Endothelial cell of umbilical vein (primary cell): ENCODE measurements at regions not wholly inside any gene's neighbourhood (a gene's known extent, or its start where the extent isn't known, plus 50 kb on each side); places are given as distances from the start of the nearest gene placed in this dataset.

Experiments
- BruUV-seq: library from RNA; stranded (reverse); fragments of 400-500 nt; replicated peaks from 2 replicates; lab custom pipeline; 2021; lab: Mats Ljungman, UMichigan
- CTCF ChIA-PET: fragments of 300-600, 350-600 bp; sonication (Branson Sonifier 250); formaldehyde crosslinking; loops from one replicate; lab custom pipeline; 2021; ENCODE audit warnings: antibody characterized with exemption, inconsistent platforms; lab: Charles Lee
- POLR2A ChIA-PET: fragments of 300-600, 350-600 bp; sonication (Branson Sonifier 250); formaldehyde crosslinking; loops from one replicate; lab custom pipeline; 2021; ENCODE audit warnings: antibody characterized with exemption, inconsistent platforms; lab: Charles Lee
- DNase-seq: peaks from one replicate; pipeline ENCODE4 v3.0.0-alpha.2; 2011; ENCODE audit warnings: low read depth, low spot score
- FAIRE-seq: peaks from 2 replicates; lab custom pipeline; 2011; peaks lifted over from hg19 to GRCh38; lab: Jason Lieb, UNC
- H2AFZ ChIP-seq: 2 replicates; pipeline ENCODE4 v1.6.0; 2012; ENCODE audit warnings: low read depth, low read length, control low read depth, inconsistent platforms
- H3K27ac ChIP-seq: 2 replicates; pipeline ENCODE4 v1.5.1; 2011; ENCODE audit warnings: low read depth, mild to moderate bottlenecking, control low read depth, low read length, moderate library complexity; ENCODE audit not compliant: insufficient read depth
- H3K27me3 ChIP-seq, 2 experiments: 2 replicates each; pipeline versions ENCODE4 v1.6.0 to v1.6.1; 2011; ENCODE audit warnings: low read length in 2 of 2, mixed read lengths in 1 of 2; ENCODE audit not compliant: control insufficient read depth in 2 of 2, insufficient read depth in 2 of 2
- H3K36me3 ChIP-seq, 2 experiments: 2 replicates in 1 of 2; 3 replicates in 1 of 2; pipeline ENCODE4 v1.5.1; 2011; ENCODE audit warnings: low read length in 2 of 2, mild to moderate bottlenecking in 1 of 2, moderate library complexity in 1 of 2; ENCODE audit not compliant: control insufficient read depth in 2 of 2, insufficient read depth in 2 of 2; ENCODE audit errors: extremely low read depth in 1 of 2
- H3K4me1 ChIP-seq: 3 replicates; pipeline ENCODE4 v1.5.1; 2011; ENCODE audit warnings: mild to moderate bottlenecking, low read length; ENCODE audit not compliant: control insufficient read depth, insufficient read depth; ENCODE audit errors: extremely low read depth
- H3K4me2 ChIP-seq: 2 replicates; pipeline ENCODE4 v1.6.1; 2011; ENCODE audit warnings: low read length, control low read depth, mixed read lengths; ENCODE audit not compliant: insufficient read depth
- H3K4me3 ChIP-seq, 3 experiments: fragments of 200-600 bp in 1 of 3; sonication (generic), shearing (Covaris generic) in 1 of 3; replicated peaks in 1 of 3; 2 replicates each; pipeline ENCODE4 v1.5.1; 2011 to 2016; ENCODE audit warnings: control low read depth in 3 of 3, low read length in 3 of 3, mild to moderate bottlenecking in 2 of 3, inconsistent platforms in 1 of 3, low read depth in 1 of 3, moderate library complexity in 1 of 3; ENCODE audit not compliant: insufficient read depth in 1 of 3
- H3K79me2 ChIP-seq: 2 replicates; pipeline ENCODE4 v1.6.0; 2012; ENCODE audit warnings: low read length, inconsistent platforms; ENCODE audit not compliant: control insufficient read depth, insufficient read depth
- H3K9ac ChIP-seq: replicated peaks from 2 replicates; pipeline ENCODE3; 2011; ENCODE audit warnings: low read length, control low read depth; ENCODE audit not compliant: insufficient read depth; ENCODE audit errors: extremely low read depth
- H3K9me1 ChIP-seq: replicated peaks from 3 replicates; pipeline ENCODE4 v1.6.0; 2011; ENCODE audit warnings: mild to moderate bottlenecking, low read length; ENCODE audit not compliant: control insufficient read depth, insufficient read depth; ENCODE audit errors: extremely low read depth
- H3K9me3 ChIP-seq: replicated peaks from 2 replicates; pipeline ENCODE4 v1.5.1; 2012; ENCODE audit warnings: low read length, inconsistent platforms; ENCODE audit not compliant: control insufficient read depth, insufficient read depth
- H4K20me1 ChIP-seq: replicated peaks from 2 replicates; pipeline ENCODE3; 2011; ENCODE audit warnings: mild to moderate bottlenecking, low read length; ENCODE audit not compliant: control insufficient read depth, insufficient read depth; ENCODE audit errors: extremely low read depth
- CTCF ChIP-seq, 2 donors: IDR thresholded peaks; 1 replicate in 1 of 2; 2 replicates in 1 of 2; pipeline ENCODE4 v1.5.1; 2011; ENCODE audit warnings: low read length in 2 of 2, mild to moderate bottlenecking in 2 of 2, moderate library complexity in 2 of 2, control low read depth in 1 of 2, inconsistent platforms in 1 of 2, low read depth in 1 of 2; ENCODE audit not compliant: insufficient read depth in 1 of 2; ENCODE audit errors: extremely low read depth in 1 of 2
- EZH2 ChIP-seq: IDR thresholded peaks from 2 replicates; pipeline ENCODE4 v1.6.1; 2012; ENCODE audit warnings: borderline replicate concordance, low read depth, mild to moderate bottlenecking, moderate library complexity, low read length, inconsistent platforms; ENCODE audit not compliant: severe bottlenecking
- FOS ChIP-seq: IDR thresholded peaks from 2 replicates; pipeline ENCODE4 v1.6.1; 2011; ENCODE audit warnings: mild to moderate bottlenecking, low read length, moderate library complexity, borderline replicate concordance; ENCODE audit not compliant: insufficient read depth
- GATA2 ChIP-seq: IDR thresholded peaks from 2 replicates; pipeline ENCODE4 v1.7.0; 2011; ENCODE audit warnings: low read depth, mild to moderate bottlenecking, moderate library complexity, mixed read lengths, low read length; ENCODE audit not compliant: insufficient read length, insufficient read depth
- JUN ChIP-seq: IDR thresholded peaks from 2 replicates; pipeline ENCODE4 v1.6.1; 2011; ENCODE audit warnings: borderline replicate concordance, low read depth; ENCODE audit not compliant: insufficient read length, insufficient read depth
- MAX ChIP-seq: IDR thresholded peaks from 2 replicates; pipeline ENCODE4 v1.6.1; 2011; ENCODE audit not compliant: insufficient read depth, insufficient read length
- MYC ChIP-seq: IDR thresholded peaks from one replicate; pipeline ENCODE4 v1.6.1; 2011; ENCODE audit warnings: mild to moderate bottlenecking, low read depth, low read length
- POLR2A ChIP-seq: IDR thresholded peaks from 2 replicates; pipeline ENCODE4 v1.6.1; 2012; ENCODE audit warnings: low read depth, mild to moderate bottlenecking, control low read depth, low read length
- POLR2AphosphoS5 ChIP-seq: IDR thresholded peaks from 2 replicates; pipeline ENCODE4 v1.6.1; 2012; ENCODE audit warnings: low read depth, mild to moderate bottlenecking, control low read depth, low read length, moderate library complexity; ENCODE audit not compliant: insufficient read depth
- dilution Hi-C: fragments of 300-500 bp; cut with MboI; formaldehyde crosslinking; loops from one replicate; pipeline ENCODE4 v1.15.0; 2019; ENCODE audit warnings: low sequenced_read_pairs; ENCODE audit not compliant: extremely low pct_ligation_motif_present
- intact Hi-C: fragments of 100-400 bp; cut with micrococcal nuclease; formaldehyde crosslinking; loops from one replicate; pipeline ENCODE4 v1.10.0; 2022

- no peak overlapping the region for H3K4me3 ChIP-seq
- no peak overlapping the region for H2AFZ ChIP-seq
- DNase-seq (no peak), FAIRE-seq (no peak)
- no peak for TF ChIP-seq POLR2A
- no peak for TF ChIP-seq GATA2
- TF ChIP-seq FOS, result no peak
- TF ChIP-seq CTCF (IDR thresholded peaks at IDR 0.05; ENCODE audit: extremely low read depth in 1 of 2, insufficient read depth in 1 of 2, low read depth in 1 of 2, low read length in 2 of 2), result no peak
- no peak for TF ChIP-seq POLR2AphosphoS5
- no peak for TF ChIP-seq MAX
- TF ChIP-seq JUN, result no peak
- no peak for TF ChIP-seq MYC
- no peak for TF ChIP-seq EZH2
- H3K27ac ChIP-seq, result no peak overlapping the region
- POLR2A ChIA-PET, result no interaction called here
- CTCF ChIA-PET, result no interaction called here
- H3K9me1 ChIP-seq, result no peaks in the 10 kb centered on the region
- BruUV-seq, result no TSS peak
- intact Hi-C loops (no loop called here), dilution Hi-C loops (no loop called here)
- no peaks in the 10 kb centered on the region for H3K4me1 ChIP-seq
- H3K36me3 ChIP-seq, result no peaks in the 10 kb centered on the region
- no peaks in the 10 kb centered on the region for H3K79me2 ChIP-seq
- H4K20me1 ChIP-seq, result no peaks in the 10 kb centered on the region
- no peaks in the 10 kb centered on the region for H3K27me3 ChIP-seq
- H3K4me2 ChIP-seq, result no peak overlapping the region
- H3K9ac ChIP-seq, result no peak overlapping the region
- no peaks in the 10 kb centered on the region for H3K9me3 ChIP-seq
Observed at GRCh38 chr15:69951898-69952555, 145.7 kb downstream of the TLE3 start.
